ENCODE measurements at regions not wholly inside any gene's neighbourhood (a gene's known extent, or its start where the extent isn't known, plus 50 kb on each side); places are given as distances from the start of the nearest gene placed in this dataset.

GRCh38 chr3:99315896-99316295, 322.5 kb upstream of the COL8A1 start:
- no peak for TF ChIP-seq CTCF (IDR thresholded peaks at IDR 0.05)
- TF ChIP-seq POLR2A (IDR thresholded peaks at IDR 0.05), result no peak
- TF ChIP-seq POLR2AphosphoS5 (IDR thresholded peaks at IDR 0.05), result no peak

Data from upper lobe of left lung (tissue), 4 donors.